ENCODE measurements at regions not wholly inside any gene's neighbourhood (a gene's known extent, or its start where the extent isn't known, plus 50 kb on each side); places are given as distances from the start of the nearest gene placed in this dataset.

DNA sequence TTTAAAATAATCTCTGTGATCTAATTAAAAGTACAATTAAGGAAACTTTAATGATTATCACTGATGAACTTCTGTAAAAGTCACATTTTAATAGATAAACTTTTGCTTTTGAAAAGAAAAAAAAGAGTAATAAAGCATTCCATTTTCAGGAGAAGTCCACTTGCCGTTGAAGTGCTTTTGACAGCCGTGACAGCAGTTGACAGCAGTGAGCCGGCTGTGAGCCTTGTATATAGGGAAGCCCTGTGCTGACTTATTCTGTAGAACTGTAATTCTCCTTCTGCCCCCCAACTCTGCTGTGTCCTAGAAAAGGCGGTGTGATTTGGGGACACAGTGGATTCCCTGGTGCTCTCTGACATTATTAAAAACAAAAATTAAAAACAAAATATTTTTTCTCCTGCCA, 78.0 kb downstream of the POM121L12 start (continued):
- no peak for TF ChIP-seq KDM1A (IDR thresholded peaks at IDR 0.05; ENCODE audit: borderline replicate concordance, low read length)
- TF ChIP-seq FOSL1 (IDR thresholded peaks at IDR 0.05; ENCODE audit: insufficient read depth, low read depth, low read length) = no peak
- TF ChIP-seq POLR2AphosphoS5 (IDR thresholded peaks at IDR 0.05; ENCODE audit: low read depth, low read length) = no peak
- no peak for TF ChIP-seq POU5F1 (IDR thresholded peaks at IDR 0.05; ENCODE audit: low read depth, low read length)
- no peak for TF ChIP-seq CBX5 (IDR thresholded peaks at IDR 0.05; ENCODE audit: low read depth, low read length)
- TF ChIP-seq EGR1 (IDR thresholded peaks at IDR 0.05; ENCODE audit: borderline replicate concordance, low read depth, low read length) = no peak

All from H1 (cell line).